HUES6 (cell line): ENCODE measurements at regions not wholly inside any gene's neighbourhood (a gene's known extent, or its start where the extent isn't known, plus 50 kb on each side); places are given as distances from the start of the nearest gene placed in this dataset.

Experiments
- H3K27ac ChIP-seq: 2 replicates; pipeline ENCODE4 v1.7.0; 2013; ENCODE audit warnings: low read depth, mild to moderate bottlenecking, low read length, inconsistent platforms
- H3K27me3 ChIP-seq: 2 replicates; pipeline ENCODE4 v1.6.1; 2013; ENCODE audit warnings: low read length; ENCODE audit not compliant: control insufficient read depth, insufficient read depth
- H3K36me3 ChIP-seq: 2 replicates; pipeline ENCODE4 v1.6.1; 2013; ENCODE audit warnings: low read length; ENCODE audit not compliant: control insufficient read depth, insufficient read depth
- H3K4me1 ChIP-seq: 2 replicates; pipeline ENCODE4 v1.6.1; 2013; ENCODE audit warnings: low read length; ENCODE audit not compliant: control insufficient read depth, insufficient read depth
- H3K4me3 ChIP-seq: 2 replicates; pipeline ENCODE4 v1.5.1; 2013; ENCODE audit warnings: low read depth, low read length
- H3K9ac ChIP-seq: one replicate; pipeline ENCODE4 v1.6.1; 2013; ENCODE audit warnings: mild to moderate bottlenecking, low read length
- H3K9me3 ChIP-seq: 2 replicates; pipeline ENCODE4 v1.6.1; 2013; ENCODE audit warnings: low read depth, low read length; ENCODE audit not compliant: control insufficient read depth, insufficient read depth

- Histone ChIP-seq H3K4me1 (no peaks in the 10 kb centered on the region), H3K4me3 (no peak overlapping the region), H3K9ac (no peak overlapping the region), H3K36me3 (no peaks in the 10 kb centered on the region), H3K9me3 (no peaks in the 10 kb centered on the region), H3K27me3 (no peaks in the 10 kb centered on the region), H3K27ac (no peak overlapping the region)
Observed at GRCh38 chr6:25171301-25171700, 107.9 kb upstream of the CARMIL1 start.

GRCh38 chr6:25172819-25173218, 106.4 kb upstream of the CARMIL1 start:
- no peak overlapping the region for H3K27ac ChIP-seq
- H3K4me1 ChIP-seq: no peaks in the 10 kb centered on the region
- H3K9ac ChIP-seq: no peak overlapping the region
- no peaks in the 10 kb centered on the region for H3K9me3 ChIP-seq
- H3K27me3 ChIP-seq: no peaks in the 10 kb centered on the region
- no peaks in the 10 kb centered on the region for H3K36me3 ChIP-seq
- H3K4me3 ChIP-seq: no peak overlapping the region

- Histone ChIP-seq H3K36me3 (no peaks in the 10 kb centered on the region), H3K9me3 (no peaks in the 10 kb centered on the region), H3K27me3 (no peaks in the 10 kb centered on the region), H3K4me1 (no peaks in the 10 kb centered on the region), H3K27ac (no peak overlapping the region), H3K9ac (no peak overlapping the region), H3K4me3 (no peak overlapping the region)
Observed at GRCh38 chr6:25173246-25173645, 105.9 kb upstream of the CARMIL1 start.

GRCh38 chr6:25173951-25174474, 105.2 kb upstream of the CARMIL1 start:
- Histone ChIP-seq H3K9ac (no peak overlapping the region), H3K4me1 (no peaks in the 10 kb centered on the region), H3K4me3 (no peak overlapping the region), H3K36me3 (no peaks in the 10 kb centered on the region), H3K9me3 (no peaks in the 10 kb centered on the region), H3K27ac (no peak overlapping the region), H3K27me3 (no peaks in the 10 kb centered on the region)

GRCh38 chr6:25174678-25175077, 104.5 kb upstream of the CARMIL1 start:
- Histone ChIP-seq H3K9me3 (no peaks in the 10 kb centered on the region), H3K9ac (no peak overlapping the region), H3K27ac (no peak overlapping the region)

GRCh38 chr6:25175196-25175595, 104.0 kb upstream of the CARMIL1 start:
- no peaks in the 10 kb centered on the region for H3K36me3 ChIP-seq
- H3K27me3 ChIP-seq: no peaks in the 10 kb centered on the region
- no peak overlapping the region for H3K4me3 ChIP-seq
- no peaks in the 10 kb centered on the region for H3K9me3 ChIP-seq
- H3K27ac ChIP-seq: no peak overlapping the region
- no peak overlapping the region for H3K9ac ChIP-seq
- no peaks in the 10 kb centered on the region for H3K4me1 ChIP-seq

More at GRCh38 chr6:25174678-25175077, 104.5 kb upstream of the CARMIL1 start:
- H3K4me3 ChIP-seq: no peak overlapping the region
- no peaks in the 10 kb centered on the region for H3K4me1 ChIP-seq
- no peaks in the 10 kb centered on the region for H3K27me3 ChIP-seq
- H3K36me3 ChIP-seq: no peaks in the 10 kb centered on the region

GRCh38 chr6:25175681-25176080, 103.5 kb upstream of the CARMIL1 start:
- Histone ChIP-seq H3K27ac (no peak overlapping the region), H3K4me3 (no peak overlapping the region), H3K9ac (no peak overlapping the region), H3K9me3 (no peaks in the 10 kb centered on the region), H3K4me1 (no peaks in the 10 kb centered on the region), H3K27me3 (no peaks in the 10 kb centered on the region), H3K36me3 (no peaks in the 10 kb centered on the region)

GRCh38 chr6:25176466-25176865, 102.7 kb upstream of the CARMIL1 start:
- H3K27me3 ChIP-seq: no peaks in the 10 kb centered on the region
- no peaks in the 10 kb centered on the region for H3K9me3 ChIP-seq
- H3K27ac ChIP-seq: no peak overlapping the region
- no peaks in the 10 kb centered on the region for H3K36me3 ChIP-seq
- H3K9ac ChIP-seq: no peak overlapping the region
- no peaks in the 10 kb centered on the region for H3K4me1 ChIP-seq
- no peak overlapping the region for H3K4me3 ChIP-seq

- no peaks in the 10 kb centered on the region for H3K36me3 ChIP-seq
- H3K27ac ChIP-seq: no peak overlapping the region
- H3K4me1 ChIP-seq: no peaks in the 10 kb centered on the region
- no peak overlapping the region for H3K4me3 ChIP-seq
- H3K27me3 ChIP-seq: no peaks in the 10 kb centered on the region
- H3K9ac ChIP-seq: no peak overlapping the region
- no peaks in the 10 kb centered on the region for H3K9me3 ChIP-seq
Observed at GRCh38 chr6:25177500-25178028, 101.6 kb upstream of the CARMIL1 start.

GRCh38 chr6:25178336-25179035, 100.7 kb upstream of the CARMIL1 start:
- Histone ChIP-seq H3K4me3 (no peak overlapping the region), H3K27me3 (no peaks in the 10 kb centered on the region), H3K27ac (no peak overlapping the region), H3K9me3 (no peaks in the 10 kb centered on the region), H3K36me3 (no peaks in the 10 kb centered on the region), H3K4me1 (no peaks in the 10 kb centered on the region), H3K9ac (no peak overlapping the region)

- H3K27me3 ChIP-seq: no peaks in the 10 kb centered on the region
- H3K9ac ChIP-seq: no peak overlapping the region
- no peak overlapping the region for H3K27ac ChIP-seq
- no peak overlapping the region for H3K4me3 ChIP-seq
- H3K36me3 ChIP-seq: no peaks in the 10 kb centered on the region
- H3K9me3 ChIP-seq: no peaks in the 10 kb centered on the region
- H3K4me1 ChIP-seq: no peaks in the 10 kb centered on the region
Observed at GRCh38 chr6:25179051-25179778, 100.0 kb upstream of the CARMIL1 start.
